GM12892 (cell line): ENCODE measurements at regions not wholly inside any gene's neighbourhood (a gene's known extent, or its start where the extent isn't known, plus 50 kb on each side); places are given as distances from the start of the nearest gene placed in this dataset.
"Not testable (repeated sequence)": the region's sequence is repeated elsewhere in the genome, so short reads cannot be mapped to it uniquely, and the experiment has no call there.

Source experiments
- POLR2A ChIP-seq: IDR thresholded peaks from 2 replicates; pipeline ENCODE4 v1.6.1; 2011; ENCODE audit warnings: low read depth, low read length, control low read depth
- POLR2AphosphoS5 ChIP-seq: IDR thresholded peaks from 2 replicates; pipeline ENCODE4 v1.6.1; 2011; ENCODE audit warnings: low read depth, low read length, control low read depth
- TAF1 ChIP-seq: IDR thresholded peaks from 2 replicates; pipeline ENCODE4 v1.6.1; 2011; ENCODE audit warnings: low read depth, mild to moderate bottlenecking, control low read depth, low read length, borderline replicate concordance

DNA sequence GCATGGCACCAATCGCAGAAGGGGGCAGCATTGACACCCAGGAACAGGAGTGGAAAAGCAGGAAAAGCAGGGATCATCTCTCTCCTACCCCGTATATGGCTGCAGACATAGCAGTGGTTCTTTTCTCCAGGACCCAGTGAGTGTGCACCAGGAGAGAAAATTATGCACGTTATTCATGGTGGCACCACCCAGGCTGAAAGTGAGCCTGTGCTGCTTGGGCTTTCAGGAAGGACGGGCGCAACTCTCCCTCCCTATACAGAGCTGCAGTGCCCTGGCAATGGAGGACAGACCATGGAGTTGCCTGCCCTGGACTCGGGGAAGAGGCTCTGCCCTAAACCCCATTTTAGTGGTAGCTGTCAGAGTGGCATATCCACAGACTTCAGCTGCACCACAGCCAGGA, 132.1 kb downstream of the PPIAL4A start:
- TF ChIP-seq POLR2A, POLR2AphosphoS5, TAF1: not testable (repeated sequence)
